Mucosa of rectum (tissue), 2 donors: ENCODE measurements at regions not wholly inside any gene's neighbourhood (a gene's known extent, or its start where the extent isn't known, plus 50 kb on each side); places are given as distances from the start of the nearest gene placed in this dataset.

Source experiments
- H3K27ac ChIP-seq, 2 donors: one replicate each; pipeline ENCODE4 v1.7.0; 2013; ENCODE audit warnings: inconsistent platforms in 2 of 2, low read depth in 2 of 2, low read length in 2 of 2
- H3K27me3 ChIP-seq, 2 donors: one replicate each; pipeline ENCODE4 v1.7.0; 2013; ENCODE audit warnings: low read length in 2 of 2; ENCODE audit not compliant: control insufficient read depth in 2 of 2, insufficient read depth in 2 of 2
- H3K36me3 ChIP-seq, 2 donors: one replicate each; pipeline ENCODE4 v1.7.0; 2013; ENCODE audit warnings: low read length in 2 of 2; ENCODE audit not compliant: control insufficient read depth in 2 of 2, insufficient read depth in 2 of 2
- H3K4me1 ChIP-seq, 2 donors: one replicate each; pipeline ENCODE4 v1.7.0; 2013; ENCODE audit warnings: low read length in 2 of 2, mild to moderate bottlenecking in 1 of 2; ENCODE audit not compliant: control insufficient read depth in 2 of 2, insufficient read depth in 2 of 2
- H3K4me3 ChIP-seq, 2 donors: one replicate each; pipeline ENCODE4 v1.7.0; 2013; ENCODE audit warnings: low read length in 2 of 2
- H3K9ac ChIP-seq, 2 donors: one replicate each; pipeline ENCODE4 v1.7.0; 2013; ENCODE audit warnings: low read length in 2 of 2, low read depth in 1 of 2, mild to moderate bottlenecking in 1 of 2
- H3K9me3 ChIP-seq, 2 donors: one replicate each; pipeline ENCODE4 v1.7.0; 2013; ENCODE audit warnings: low read length in 2 of 2; ENCODE audit not compliant: control insufficient read depth in 2 of 2
- donor health status: healthy.
- donor health status: Normal muscosa, but diverticular disease.

- H3K4me1 ChIP-seq = no peaks in the 10 kb centered on the region
- H3K27me3 ChIP-seq = no peaks in the 10 kb centered on the region
- H3K9me3 ChIP-seq = no peaks in the 10 kb centered on the region
- no peak overlapping the region for H3K9ac ChIP-seq
- H3K4me3 ChIP-seq = no peak overlapping the region
- H3K36me3 ChIP-seq = no peaks in the 10 kb centered on the region
- no peak overlapping the region for H3K27ac ChIP-seq
These were observed 372.2 kb upstream of the SMIM21 start for GRCh38 chr18:75799449-75800330.

GRCh38 chr18:75797046-75797445, 369.5 kb upstream of the SMIM21 start:
- Histone ChIP-seq H3K27me3 (no peaks in the 10 kb centered on the region), H3K4me3 (no peak overlapping the region), H3K9ac (no peak overlapping the region), H3K36me3 (no peaks in the 10 kb centered on the region), H3K27ac (no peak overlapping the region), H3K4me1 (no peaks in the 10 kb centered on the region), H3K9me3 (no peaks in the 10 kb centered on the region)

- Histone ChIP-seq H3K9ac (no peak overlapping the region), H3K4me3 (no peak overlapping the region), H3K9me3 (no peaks in the 10 kb centered on the region), H3K27ac (no peak overlapping the region), H3K27me3 (no peaks in the 10 kb centered on the region), H3K4me1 (no peaks in the 10 kb centered on the region), H3K36me3 (no peaks in the 10 kb centered on the region)
These were observed 363.3 kb upstream of the SMIM21 start for GRCh38 chr18:75790796-75791195.

- H3K4me3 ChIP-seq = no peak overlapping the region
- no peaks in the 10 kb centered on the region for H3K9me3 ChIP-seq
- H3K9ac ChIP-seq = no peak overlapping the region
- no peaks in the 10 kb centered on the region for H3K27me3 ChIP-seq
- no peaks in the 10 kb centered on the region for H3K36me3 ChIP-seq
- no peaks in the 10 kb centered on the region for H3K4me1 ChIP-seq
- H3K27ac ChIP-seq = no peak overlapping the region
These were observed 362.6 kb upstream of the SMIM21 start for GRCh38 chr18:75790111-75790510.

- Histone ChIP-seq H3K4me3 (no peak overlapping the region), H3K27ac (no peak overlapping the region), H3K9ac (no peak overlapping the region), H3K4me1 (no peaks in the 10 kb centered on the region), H3K9me3 (no peaks in the 10 kb centered on the region), H3K27me3 (no peaks in the 10 kb centered on the region), H3K36me3 (no peaks in the 10 kb centered on the region)
These were observed 358.3 kb upstream of the SMIM21 start for GRCh38 chr18:75785834-75786233.

- Histone ChIP-seq H3K36me3 (no peaks in the 10 kb centered on the region), H3K27me3 (no peaks in the 10 kb centered on the region), H3K4me1 (no peaks in the 10 kb centered on the region), H3K9ac (no peak overlapping the region), H3K4me3 (no peak overlapping the region), H3K9me3 (no peaks in the 10 kb centered on the region), H3K27ac (no peak overlapping the region)
These were observed 357.7 kb upstream of the SMIM21 start for GRCh38 chr18:75785206-75785605.

GRCh38 chr18:75784390-75784789, 356.9 kb upstream of the SMIM21 start:
- H3K36me3 ChIP-seq = no peaks in the 10 kb centered on the region
- no peak overlapping the region for H3K4me3 ChIP-seq
- H3K27me3 ChIP-seq = no peaks in the 10 kb centered on the region
- no peak overlapping the region for H3K9ac ChIP-seq
- H3K27ac ChIP-seq = no peak overlapping the region
- no peaks in the 10 kb centered on the region for H3K9me3 ChIP-seq
- no peaks in the 10 kb centered on the region for H3K4me1 ChIP-seq

GRCh38 chr18:75783566-75784281, 356.2 kb upstream of the SMIM21 start:
- Histone ChIP-seq H3K9ac (no peak overlapping the region), H3K4me3 (no peak overlapping the region), H3K27ac (no peak overlapping the region), H3K9me3 (no peaks in the 10 kb centered on the region), H3K27me3 (no peaks in the 10 kb centered on the region), H3K4me1 (no peaks in the 10 kb centered on the region), H3K36me3 (no peaks in the 10 kb centered on the region)

GRCh38 chr18:75782826-75783225, 355.3 kb upstream of the SMIM21 start:
- no peak overlapping the region for H3K27ac ChIP-seq
- no peak overlapping the region for H3K9ac ChIP-seq
- no peaks in the 10 kb centered on the region for H3K9me3 ChIP-seq
- no peak overlapping the region for H3K4me3 ChIP-seq
- no peaks in the 10 kb centered on the region for H3K27me3 ChIP-seq
- H3K36me3 ChIP-seq = no peaks in the 10 kb centered on the region
- no peaks in the 10 kb centered on the region for H3K4me1 ChIP-seq

- no peak overlapping the region for H3K9ac ChIP-seq
- no peaks in the 10 kb centered on the region for H3K27me3 ChIP-seq
- no peaks in the 10 kb centered on the region for H3K9me3 ChIP-seq
- H3K27ac ChIP-seq = no peak overlapping the region
- H3K4me1 ChIP-seq = no peaks in the 10 kb centered on the region
- H3K4me3 ChIP-seq = no peak overlapping the region
- H3K36me3 ChIP-seq = no peaks in the 10 kb centered on the region
These were observed 354.7 kb upstream of the SMIM21 start for GRCh38 chr18:75782204-75782603.
